KOPT-K1 (cell line): ENCODE measurements at regions not wholly inside any gene's neighbourhood (a gene's known extent, or its start where the extent isn't known, plus 50 kb on each side); places are given as distances from the start of the nearest gene placed in this dataset.

Experiments
- H3K27ac ChIP-seq: fragments of 200-600 bp; sonication (generic); 2 replicates; pipeline ENCODE4 v1.5.1; 2016; ENCODE audit warnings: antibody characterized with exemption, mild to moderate bottlenecking, low read depth, low read length; ENCODE audit not compliant: poor library complexity, severe bottlenecking
- H3K36me3 ChIP-seq: fragments of 200-600 bp; sonication (generic); 2 replicates; pipeline ENCODE4 v1.5.1; 2017; ENCODE audit warnings: antibody characterized with exemption, mild to moderate bottlenecking, low read length, moderate library complexity; ENCODE audit not compliant: insufficient read depth
- H3K9me3 ChIP-seq: fragments of 200-600 bp; sonication (generic); 2 replicates; pipeline ENCODE4 v1.5.1; 2017; ENCODE audit warnings: antibody characterized with exemption, low read length, mild to moderate bottlenecking; ENCODE audit not compliant: insufficient read depth, poor library complexity, severe bottlenecking

DNA sequence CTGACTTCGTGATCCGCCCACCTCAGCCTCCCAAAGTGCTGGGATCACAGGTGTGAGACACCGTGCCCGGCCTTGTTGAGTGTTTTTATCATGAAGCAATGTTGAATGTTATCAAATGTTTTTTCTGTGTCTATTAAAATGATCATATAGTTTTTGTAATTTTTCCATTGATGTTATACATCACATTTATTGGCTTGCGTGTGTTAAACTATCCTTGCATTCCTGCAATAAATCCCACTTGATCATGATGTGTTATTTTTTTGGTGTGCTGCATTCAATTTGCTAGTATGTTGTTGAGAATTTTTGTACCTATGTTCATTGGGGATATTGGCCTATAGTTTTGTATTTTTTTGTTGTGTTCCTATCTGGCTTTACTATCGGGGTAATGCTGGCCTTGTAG is 113.1 kb upstream of the PARD3B start:
- peaks cover 16% of the 10 kb centered on the region for H3K9me3 ChIP-seq
- H3K36me3 ChIP-seq = no peaks in the 10 kb centered on the region
- H3K27ac ChIP-seq = no peak overlapping the region

GRCh38 chr2:204434660-204435462 is 110.4 kb upstream of the PARD3B start:
- H3K27ac ChIP-seq = no peak overlapping the region
- H3K36me3 ChIP-seq = no peaks in the 10 kb centered on the region
- peaks cover 16% of the 10 kb centered on the region for H3K9me3 ChIP-seq

DNA sequence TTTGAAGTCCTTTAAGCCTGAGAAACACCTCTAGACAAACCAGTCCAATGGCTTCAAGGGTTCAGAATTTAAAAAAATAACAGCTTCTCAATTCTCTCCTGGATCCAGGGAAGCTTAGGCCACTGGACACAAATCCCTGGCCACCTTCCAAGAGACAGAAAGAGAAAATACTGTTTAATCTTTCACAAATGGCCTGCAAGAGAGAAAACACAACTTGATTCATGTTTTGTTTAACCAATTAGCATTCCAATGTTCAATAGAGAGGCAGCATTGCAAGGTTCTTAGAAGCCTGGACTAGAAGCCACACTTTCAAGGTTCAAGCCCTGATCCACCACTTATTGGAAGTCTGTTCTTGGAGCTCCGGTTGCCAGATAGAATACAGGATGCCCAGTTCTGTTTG is 109.0 kb upstream of the PARD3B start:
- Histone ChIP-seq H3K36me3 (no peaks in the 10 kb centered on the region), H3K27ac (no peak overlapping the region)

DNA sequence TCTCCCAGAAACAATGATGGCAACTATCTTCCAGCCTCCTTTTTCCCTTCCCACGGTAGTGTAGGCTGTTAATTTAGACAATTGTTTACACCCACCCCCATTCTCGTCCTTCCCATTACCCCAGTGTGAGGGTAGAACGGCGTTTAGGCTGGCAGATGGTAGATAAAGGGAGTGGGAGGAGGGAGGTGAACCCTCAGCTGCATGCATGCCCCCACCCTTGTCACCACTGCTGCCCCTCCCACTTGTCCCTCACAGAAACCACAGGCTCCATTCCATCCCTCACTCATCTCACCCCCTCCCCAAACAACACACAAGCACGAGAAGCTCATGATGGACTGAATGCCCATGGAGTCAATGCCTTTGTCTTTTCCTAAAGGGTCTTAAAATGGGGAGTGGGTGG is 107.9 kb upstream of the PARD3B start:
- H3K27ac ChIP-seq = no peak overlapping the region
- H3K36me3 ChIP-seq = no peaks in the 10 kb centered on the region
- peaks cover 8% of the 10 kb centered on the region for H3K9me3 ChIP-seq

More for the DNA sequence above, 109.0 kb upstream of the PARD3B start:
- peaks cover 16% of the 10 kb centered on the region for H3K9me3 ChIP-seq

GRCh38 chr2:204437815-204438756 is 107.2 kb upstream of the PARD3B start:
- H3K9me3 ChIP-seq = peaks cover under 1% of the 10 kb centered on the region
- no peak overlapping the region for H3K27ac ChIP-seq
- H3K36me3 ChIP-seq = no peaks in the 10 kb centered on the region

DNA sequence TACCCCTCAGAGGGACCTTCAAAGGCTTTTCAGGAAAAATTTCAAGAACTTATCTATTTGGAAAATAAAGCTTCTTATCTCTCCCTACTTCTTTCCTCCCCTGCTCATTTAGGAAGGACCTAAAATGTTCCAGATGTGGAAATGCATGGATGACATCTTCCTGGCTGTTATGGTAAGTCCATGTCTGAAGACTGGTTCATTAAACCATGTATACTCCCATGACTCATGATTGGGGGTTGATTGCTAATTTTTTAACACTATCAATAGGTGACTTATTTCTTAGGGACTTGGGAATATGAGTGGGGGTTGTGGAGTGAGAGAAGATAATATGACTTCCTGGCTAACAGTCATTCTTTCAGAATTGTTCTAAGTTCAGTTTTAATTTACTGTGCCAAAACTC is 104.0 kb upstream of the PARD3B start:
- Histone ChIP-seq H3K9me3 (no peaks in the 10 kb centered on the region), H3K36me3 (no peaks in the 10 kb centered on the region), H3K27ac (no peak overlapping the region)

- Histone ChIP-seq H3K36me3 (no peaks in the 10 kb centered on the region), H3K9me3 (no peaks in the 10 kb centered on the region), H3K27ac (no peak overlapping the region)
Observed at GRCh38 chr2:204445149-204445548, 100.1 kb upstream of the PARD3B start.

DNA sequence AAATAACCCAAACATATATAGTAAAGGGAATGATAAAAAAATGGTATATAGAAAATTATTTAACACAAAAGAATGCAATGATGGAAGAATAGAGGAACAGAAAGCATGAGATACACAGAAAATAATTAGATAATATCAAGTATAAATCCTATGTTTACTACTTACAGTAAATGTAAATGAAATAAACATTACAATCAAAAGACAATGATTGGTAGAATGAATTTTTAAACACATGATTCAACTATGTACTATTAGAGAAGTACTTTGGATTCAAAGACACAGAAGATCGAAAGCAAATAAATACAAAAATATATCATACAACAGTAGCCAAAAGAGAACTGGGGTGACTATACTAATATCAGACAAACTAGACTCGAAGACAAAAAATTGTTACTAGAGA is 97.6 kb upstream of the PARD3B start:
- Histone ChIP-seq H3K36me3 (no peaks in the 10 kb centered on the region), H3K27ac (no peak overlapping the region), H3K9me3 (no peaks in the 10 kb centered on the region)

DNA sequence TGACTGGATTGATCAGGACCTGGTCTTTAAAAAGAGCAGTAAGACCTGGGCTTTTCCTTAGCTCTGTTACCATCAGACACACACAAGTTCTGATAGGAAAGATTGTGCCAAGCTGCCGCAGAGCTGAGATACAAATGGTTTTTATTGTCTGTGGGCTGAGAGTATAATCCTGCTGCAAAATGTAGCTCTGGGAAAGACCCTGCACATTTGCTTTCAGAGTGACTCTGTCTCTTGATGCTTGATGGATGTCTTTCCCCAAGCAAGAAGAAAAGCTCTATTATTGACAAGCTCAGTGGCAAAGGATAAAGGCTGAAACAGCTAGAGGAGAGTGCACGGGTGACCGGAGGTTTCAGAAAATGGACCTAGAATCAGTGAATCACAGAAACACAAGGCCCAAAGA is 95.3 kb upstream of the PARD3B start:
- H3K36me3 ChIP-seq = no peaks in the 10 kb centered on the region

GRCh38 chr2:204451766-204452165 is 93.5 kb upstream of the PARD3B start:
- no peaks in the 10 kb centered on the region for H3K36me3 ChIP-seq
- no peak overlapping the region for H3K27ac ChIP-seq
- no peaks in the 10 kb centered on the region for H3K9me3 ChIP-seq

More for the DNA sequence above, 95.3 kb upstream of the PARD3B start:
- H3K27ac ChIP-seq = no peak overlapping the region
- H3K9me3 ChIP-seq = no peaks in the 10 kb centered on the region

GRCh38 chr2:204452464-204453023 is 92.7 kb upstream of the PARD3B start:
- Histone ChIP-seq H3K36me3 (no peaks in the 10 kb centered on the region), H3K27ac (no peak overlapping the region), H3K9me3 (no peaks in the 10 kb centered on the region)

DNA sequence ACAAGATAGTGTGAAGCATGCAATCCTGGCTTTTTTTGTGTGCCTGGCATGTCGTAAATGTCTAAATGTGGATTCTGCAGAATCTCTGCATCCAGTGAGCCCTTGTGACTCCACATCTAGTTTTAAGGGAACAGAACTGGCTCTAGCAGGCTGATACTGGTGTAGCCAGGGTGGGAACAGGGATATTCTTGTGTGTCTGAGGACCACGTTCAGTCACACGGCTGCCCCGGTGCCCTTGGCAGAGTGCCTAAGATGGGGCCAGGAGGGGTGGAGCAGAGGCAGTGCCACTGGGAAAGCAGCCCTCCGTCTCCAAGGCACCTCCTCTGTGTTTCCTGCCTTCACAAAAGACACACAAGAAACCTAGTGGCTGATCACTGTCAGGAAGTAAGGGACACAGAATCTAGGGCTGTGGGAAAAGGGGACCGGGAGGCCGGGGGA is 91.5 kb upstream of the PARD3B start:
- Histone ChIP-seq H3K27ac (no peak overlapping the region), H3K36me3 (no peaks in the 10 kb centered on the region), H3K9me3 (no peaks in the 10 kb centered on the region)

DNA sequence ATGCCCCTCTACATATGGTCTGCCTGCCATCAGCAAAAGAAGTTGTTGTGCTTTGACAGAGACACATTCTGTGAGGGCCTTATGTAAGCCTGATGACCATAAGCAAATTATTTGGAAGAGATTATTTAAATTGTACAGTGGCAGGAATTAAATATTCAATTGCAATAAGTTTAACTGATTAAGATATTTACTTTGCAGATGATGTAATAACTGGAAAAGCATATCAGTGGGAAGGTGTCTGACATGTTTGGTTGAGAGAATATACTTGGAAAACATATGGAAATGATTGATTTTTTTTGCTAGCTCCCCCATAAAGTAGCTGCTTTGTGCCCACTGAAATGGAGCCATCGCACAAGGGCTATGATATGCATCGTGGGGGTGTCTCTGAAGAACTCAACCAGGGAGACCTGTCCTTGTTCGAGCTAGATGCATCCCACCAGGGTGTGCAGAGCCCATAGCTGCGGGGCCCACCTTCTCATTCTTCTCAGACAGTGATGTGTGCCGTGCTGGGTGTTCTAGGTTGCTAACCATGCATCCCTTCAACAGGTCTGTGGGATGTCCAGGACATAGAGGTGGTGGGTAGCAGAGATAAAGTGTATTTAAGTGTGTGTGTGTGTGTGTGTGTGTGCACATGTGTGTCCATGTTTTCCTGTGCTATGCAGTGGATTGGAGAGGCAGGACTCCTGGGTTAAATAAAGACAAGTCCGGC is 90.4 kb upstream of the PARD3B start:
- Histone ChIP-seq H3K36me3 (no peaks in the 10 kb centered on the region), H3K9me3 (no peaks in the 10 kb centered on the region), H3K27ac (no peak overlapping the region)

GRCh38 chr2:204468746-204469429 is 76.4 kb upstream of the PARD3B start:
- Histone ChIP-seq H3K27ac (no peak overlapping the region), H3K9me3 (no peaks in the 10 kb centered on the region), H3K36me3 (no peaks in the 10 kb centered on the region)
